Neural crest cell (in vitro differentiated cells): ENCODE measurements at regions not wholly inside any gene's neighbourhood (a gene's known extent, or its start where the extent isn't known, plus 50 kb on each side); places are given as distances from the start of the nearest gene placed in this dataset.
A peak's percentile ranks its signal among the peaks of the same experiment; 100 is the strongest.

Experiments
- DNase-seq: peaks from one replicate; pipeline ENCODE4 v3.0.0; 2021; ENCODE audit warnings: low read depth, mixed read lengths, low spot score
- H3K27ac Mint-ChIP-seq: one replicate; pipeline ENCODE4 v1.8.0; 2021; ENCODE audit warnings: mild to moderate bottlenecking, mixed read lengths; ENCODE audit not compliant: unreplicated experiment
- H3K27me3 Mint-ChIP-seq: 2 replicates; pipeline ENCODE4 v1.8.0; 2021; ENCODE audit warnings: low read depth, mild to moderate bottlenecking, mixed read lengths
- H3K36me3 Mint-ChIP-seq: 2 replicates; pipeline ENCODE4 v1.8.0; 2021; ENCODE audit warnings: low read depth, mild to moderate bottlenecking, mixed read lengths
- H3K4me1 Mint-ChIP-seq: 2 replicates; pipeline ENCODE4 v1.8.0; 2021; ENCODE audit warnings: mixed read lengths
- H3K4me3 Mint-ChIP-seq: one replicate; pipeline ENCODE4 v1.8.0; 2021; ENCODE audit warnings: mild to moderate bottlenecking, mixed read lengths
- H3K9me3 Mint-ChIP-seq: 2 replicates; pipeline ENCODE4 v1.8.0; 2021; ENCODE audit warnings: mixed read lengths
- TF ChIP-seq, protein P1 (sequence below): fragments of 200-600 bp; sonication (generic); conservative IDR thresholded peaks from 2 replicates; pipeline ENCODE4 v1.5.0; 2021; ENCODE audit warnings: antibody characterized with exemption, mild to moderate bottlenecking

DNA sequence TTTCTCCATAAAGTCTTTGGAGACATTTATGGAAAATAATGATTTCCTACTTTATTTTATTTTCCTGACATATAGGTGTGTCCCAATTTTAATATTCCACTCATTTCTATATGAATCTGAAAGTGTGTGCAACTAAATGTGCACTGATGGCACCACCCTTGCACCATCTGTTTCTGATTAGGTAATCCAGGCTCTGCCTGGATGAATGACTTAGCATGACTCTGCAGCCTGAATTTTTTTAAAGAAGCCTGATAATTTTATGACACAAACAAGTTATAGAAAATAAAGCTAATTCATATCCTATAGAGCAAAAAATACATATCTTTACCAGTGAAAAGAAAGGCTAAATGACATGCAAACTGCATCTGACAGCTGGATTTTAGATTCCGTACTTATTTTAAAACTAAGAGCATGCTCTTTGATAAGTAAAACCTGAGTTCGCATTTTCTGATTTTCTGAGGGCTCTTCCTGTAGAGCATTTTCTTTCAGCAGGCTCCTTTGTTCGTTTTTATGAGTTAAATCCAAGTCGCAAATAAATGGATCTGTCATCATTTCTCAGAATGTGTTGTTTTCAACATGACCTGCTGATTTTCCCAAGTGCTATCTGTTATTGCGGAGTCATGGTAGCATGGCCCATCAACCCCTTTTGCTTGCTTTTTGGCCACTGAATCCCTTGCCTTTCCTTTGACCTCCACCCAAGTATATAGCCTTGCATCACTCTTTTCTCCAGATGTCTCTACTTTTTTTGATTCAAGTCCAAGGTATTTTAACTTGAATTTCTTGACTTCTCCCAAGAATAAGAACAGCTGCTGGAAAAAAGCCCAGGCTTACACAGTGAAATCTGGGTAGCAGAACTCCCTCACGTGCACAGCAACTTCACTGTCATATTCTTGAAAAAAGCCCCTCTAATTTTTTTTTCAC is 52.8 kb upstream of the LYPLAL1 start:
- Mint-ChIP-seq H3K27me3 (no peaks in the 10 kb centered on the region), H3K4me3 (no peak overlapping the region), H3K36me3 (no peaks in the 10 kb centered on the region), H3K9me3 (no peaks in the 10 kb centered on the region), H3K27ac (peak overlapping the region; percentile 76), H3K4me1 (no peaks in the 10 kb centered on the region)
- no peak for DNase-seq
- TF ChIP-seq, protein P1, sequence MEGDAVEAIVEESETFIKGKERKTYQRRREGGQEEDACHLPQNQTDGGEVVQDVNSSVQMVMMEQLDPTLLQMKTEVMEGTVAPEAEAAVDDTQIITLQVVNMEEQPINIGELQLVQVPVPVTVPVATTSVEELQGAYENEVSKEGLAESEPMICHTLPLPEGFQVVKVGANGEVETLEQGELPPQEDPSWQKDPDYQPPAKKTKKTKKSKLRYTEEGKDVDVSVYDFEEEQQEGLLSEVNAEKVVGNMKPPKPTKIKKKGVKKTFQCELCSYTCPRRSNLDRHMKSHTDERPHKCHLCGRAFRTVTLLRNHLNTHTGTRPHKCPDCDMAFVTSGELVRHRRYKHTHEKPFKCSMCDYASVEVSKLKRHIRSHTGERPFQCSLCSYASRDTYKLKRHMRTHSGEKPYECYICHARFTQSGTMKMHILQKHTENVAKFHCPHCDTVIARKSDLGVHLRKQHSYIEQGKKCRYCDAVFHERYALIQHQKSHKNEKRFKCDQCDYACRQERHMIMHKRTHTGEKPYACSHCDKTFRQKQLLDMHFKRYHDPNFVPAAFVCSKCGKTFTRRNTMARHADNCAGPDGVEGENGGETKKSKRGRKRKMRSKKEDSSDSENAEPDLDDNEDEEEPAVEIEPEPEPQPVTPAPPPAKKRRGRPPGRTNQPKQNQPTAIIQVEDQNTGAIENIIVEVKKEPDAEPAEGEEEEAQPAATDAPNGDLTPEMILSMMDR, result no peak

DNA sequence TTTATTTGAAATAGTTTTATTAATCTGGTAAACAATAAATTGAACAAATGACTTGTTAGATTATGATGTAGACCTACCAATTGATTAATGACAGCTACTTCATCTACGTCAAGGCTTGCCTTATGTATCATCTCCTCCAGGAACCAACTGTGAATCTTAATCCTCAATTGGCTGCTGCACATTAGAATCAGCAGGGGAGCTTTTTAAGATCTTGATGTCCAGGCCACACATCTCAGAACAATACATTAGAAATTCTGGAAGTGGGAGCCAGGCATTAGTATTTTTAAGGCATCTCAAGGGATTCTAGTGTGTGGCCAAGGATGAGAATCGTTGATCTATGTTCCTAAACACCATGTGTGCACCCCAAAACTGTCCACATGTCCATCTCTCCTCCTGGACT is 52.0 kb upstream of the LYPLAL1 start:
- Mint-ChIP-seq H3K36me3 (no peaks in the 10 kb centered on the region), H3K4me3 (no peak overlapping the region), H3K27me3 (no peaks in the 10 kb centered on the region), H3K27ac (no peak overlapping the region), H3K4me1 (no peaks in the 10 kb centered on the region), H3K9me3 (no peaks in the 10 kb centered on the region)
- no peak for DNase-seq
- TF ChIP-seq, protein P1, result no peak

DNA sequence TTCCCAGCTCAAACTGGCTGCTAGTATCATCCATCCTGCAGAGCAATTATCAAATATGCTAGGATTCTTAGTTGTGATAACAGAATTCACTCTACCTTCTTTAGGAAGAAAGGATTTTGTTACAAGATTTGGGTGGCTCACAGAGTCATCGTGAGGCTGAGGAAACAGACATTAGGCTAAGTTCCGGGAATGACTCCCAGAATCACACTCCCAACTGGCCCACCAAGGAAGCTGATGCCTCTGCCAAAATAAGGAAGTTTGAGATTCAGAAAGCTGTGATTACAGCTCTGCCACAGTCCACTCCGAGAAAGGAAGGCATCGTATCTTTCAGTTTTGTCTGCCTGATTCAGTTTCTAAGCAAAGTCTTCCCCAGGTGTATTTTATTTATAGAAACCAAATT is 50.6 kb upstream of the LYPLAL1 start:
- no peaks in the 10 kb centered on the region for H3K4me1 Mint-ChIP-seq
- no peaks in the 10 kb centered on the region for H3K9me3 Mint-ChIP-seq
- H3K27ac Mint-ChIP-seq, result no peak overlapping the region
- no peaks in the 10 kb centered on the region for H3K36me3 Mint-ChIP-seq
- H3K4me3 Mint-ChIP-seq, result no peak overlapping the region
- no peak for DNase-seq
- TF ChIP-seq, protein P1, result no peak
- no peaks in the 10 kb centered on the region for H3K27me3 Mint-ChIP-seq
